GM23338 (cell line): ENCODE measurements at regions not wholly inside any gene's neighbourhood (a gene's known extent, or its start where the extent isn't known, plus 50 kb on each side); places are given as distances from the start of the nearest gene placed in this dataset.

ENCODE experiments used
- CREB1 ChIP-seq: fragments of 250-450 bp; sonication (Bioruptor Pico); IDR thresholded peaks from 2 replicates; pipeline ENCODE4 v1.5.0; 2020; ENCODE audit warnings: low read depth, mild to moderate bottlenecking, moderate library complexity
- EZH2 ChIP-seq: fragments of 200-600 bp; sonication (generic); IDR thresholded peaks from one replicate; pipeline ENCODE4 v1.8.0; 2017; ENCODE audit warnings: antibody characterized with exemption, mild to moderate bottlenecking, low read depth; ENCODE audit not compliant: unreplicated experiment
- EZH2phosphoT487 ChIP-seq: fragments of 200-600 bp; sonication (generic); IDR thresholded peaks from one replicate; pipeline ENCODE4 v1.8.1; 2018; ENCODE audit warnings: antibody characterized with exemption; ENCODE audit not compliant: unreplicated experiment
- JUNB ChIP-seq: IDR thresholded peaks from one replicate; pipeline ENCODE4 v1.6.1; 2016; ENCODE audit warnings: antibody characterized with exemption; ENCODE audit not compliant: unreplicated experiment
- NANOG ChIP-seq: IDR thresholded peaks from 2 replicates; pipeline ENCODE4 v1.6.1; 2016; ENCODE audit warnings: antibody characterized with exemption, borderline replicate concordance
- POLR2AphosphoS5 ChIP-seq: IDR thresholded peaks from 2 replicates; pipeline ENCODE4 v1.6.1; 2016; ENCODE audit warnings: antibody characterized with exemption, low read depth
- STAT1 ChIP-seq: IDR thresholded peaks from one replicate; pipeline ENCODE4 v1.6.1; 2016; ENCODE audit warnings: antibody characterized with exemption; ENCODE audit not compliant: unreplicated experiment
- ZNF331 ChIP-seq: fragments of 250-450 bp; sonication (Bioruptor Pico); IDR thresholded peaks from 2 replicates; pipeline ENCODE4 v1.5.0; 2020; ENCODE audit warnings: low read depth, mild to moderate bottlenecking, moderate library complexity
- TF ChIP-seq, protein P1 (sequence below), 2 experiments: fragments of 200-600 bp in 1 of 2; sonication (generic) in 1 of 2; conservative IDR thresholded peaks; 2 replicates each; pipeline versions ENCODE4 v1.5.1 to v1.6.1; 2016 to 2017; ENCODE audit warnings: antibody characterized with exemption in 2 of 2, low read depth in 2 of 2, mild to moderate bottlenecking in 2 of 2, moderate library complexity in 1 of 2
- TF ChIP-seq, protein P2 (sequence below): IDR thresholded peaks from one replicate; pipeline ENCODE4 v1.6.1; 2018; ENCODE audit warnings: antibody characterized with exemption; ENCODE audit not compliant: unreplicated experiment
- TF ChIP-seq, protein P3 (sequence below): IDR thresholded peaks from 2 replicates; pipeline ENCODE4 v1.6.1; 2016; ENCODE audit warnings: antibody characterized with exemption

DNA sequence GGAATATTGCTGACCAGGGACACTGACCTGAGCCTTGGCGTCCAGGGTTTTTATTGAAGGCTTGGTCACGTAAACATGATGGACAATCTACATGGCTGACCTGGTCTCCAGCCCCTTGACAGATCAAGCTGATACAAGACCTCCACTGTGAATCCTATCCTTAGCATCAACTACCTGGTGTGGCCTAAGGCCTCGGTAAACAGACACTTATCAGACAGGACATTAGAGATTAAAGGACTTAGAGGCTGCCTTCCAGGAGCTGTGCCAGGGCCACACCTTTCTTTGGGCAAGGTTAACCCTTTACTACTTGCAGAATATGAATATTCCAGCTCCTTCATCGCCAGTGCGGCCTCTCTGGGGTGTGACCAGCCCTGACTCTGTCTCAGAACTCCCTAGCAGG lies 104.9 kb upstream of the FOXA2 start:
- TF ChIP-seq, protein P1, sequence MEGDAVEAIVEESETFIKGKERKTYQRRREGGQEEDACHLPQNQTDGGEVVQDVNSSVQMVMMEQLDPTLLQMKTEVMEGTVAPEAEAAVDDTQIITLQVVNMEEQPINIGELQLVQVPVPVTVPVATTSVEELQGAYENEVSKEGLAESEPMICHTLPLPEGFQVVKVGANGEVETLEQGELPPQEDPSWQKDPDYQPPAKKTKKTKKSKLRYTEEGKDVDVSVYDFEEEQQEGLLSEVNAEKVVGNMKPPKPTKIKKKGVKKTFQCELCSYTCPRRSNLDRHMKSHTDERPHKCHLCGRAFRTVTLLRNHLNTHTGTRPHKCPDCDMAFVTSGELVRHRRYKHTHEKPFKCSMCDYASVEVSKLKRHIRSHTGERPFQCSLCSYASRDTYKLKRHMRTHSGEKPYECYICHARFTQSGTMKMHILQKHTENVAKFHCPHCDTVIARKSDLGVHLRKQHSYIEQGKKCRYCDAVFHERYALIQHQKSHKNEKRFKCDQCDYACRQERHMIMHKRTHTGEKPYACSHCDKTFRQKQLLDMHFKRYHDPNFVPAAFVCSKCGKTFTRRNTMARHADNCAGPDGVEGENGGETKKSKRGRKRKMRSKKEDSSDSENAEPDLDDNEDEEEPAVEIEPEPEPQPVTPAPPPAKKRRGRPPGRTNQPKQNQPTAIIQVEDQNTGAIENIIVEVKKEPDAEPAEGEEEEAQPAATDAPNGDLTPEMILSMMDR (conservative IDR thresholded peaks at IDR 0.05; ENCODE audit: low read depth in 2 of 2) = no peak
- TF ChIP-seq POLR2AphosphoS5 (no peak), EZH2 (no peak), CREB1 (CRISPR knock-in tag) (no peak), JUNB (no peak), EZH2phosphoT487 (no peak), STAT1 (no peak), NANOG (no peak), ZNF331 (CRISPR knock-in tag) (no peak)
- TF ChIP-seq, protein P2, sequence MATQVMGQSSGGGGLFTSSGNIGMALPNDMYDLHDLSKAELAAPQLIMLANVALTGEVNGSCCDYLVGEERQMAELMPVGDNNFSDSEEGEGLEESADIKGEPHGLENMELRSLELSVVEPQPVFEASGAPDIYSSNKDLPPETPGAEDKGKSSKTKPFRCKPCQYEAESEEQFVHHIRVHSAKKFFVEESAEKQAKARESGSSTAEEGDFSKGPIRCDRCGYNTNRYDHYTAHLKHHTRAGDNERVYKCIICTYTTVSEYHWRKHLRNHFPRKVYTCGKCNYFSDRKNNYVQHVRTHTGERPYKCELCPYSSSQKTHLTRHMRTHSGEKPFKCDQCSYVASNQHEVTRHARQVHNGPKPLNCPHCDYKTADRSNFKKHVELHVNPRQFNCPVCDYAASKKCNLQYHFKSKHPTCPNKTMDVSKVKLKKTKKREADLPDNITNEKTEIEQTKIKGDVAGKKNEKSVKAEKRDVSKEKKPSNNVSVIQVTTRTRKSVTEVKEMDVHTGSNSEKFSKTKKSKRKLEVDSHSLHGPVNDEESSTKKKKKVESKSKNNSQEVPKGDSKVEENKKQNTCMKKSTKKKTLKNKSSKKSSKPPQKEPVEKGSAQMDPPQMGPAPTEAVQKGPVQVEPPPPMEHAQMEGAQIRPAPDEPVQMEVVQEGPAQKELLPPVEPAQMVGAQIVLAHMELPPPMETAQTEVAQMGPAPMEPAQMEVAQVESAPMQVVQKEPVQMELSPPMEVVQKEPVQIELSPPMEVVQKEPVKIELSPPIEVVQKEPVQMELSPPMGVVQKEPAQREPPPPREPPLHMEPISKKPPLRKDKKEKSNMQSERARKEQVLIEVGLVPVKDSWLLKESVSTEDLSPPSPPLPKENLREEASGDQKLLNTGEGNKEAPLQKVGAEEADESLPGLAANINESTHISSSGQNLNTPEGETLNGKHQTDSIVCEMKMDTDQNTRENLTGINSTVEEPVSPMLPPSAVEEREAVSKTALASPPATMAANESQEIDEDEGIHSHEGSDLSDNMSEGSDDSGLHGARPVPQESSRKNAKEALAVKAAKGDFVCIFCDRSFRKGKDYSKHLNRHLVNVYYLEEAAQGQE = no peak
- TF ChIP-seq, protein P3, sequence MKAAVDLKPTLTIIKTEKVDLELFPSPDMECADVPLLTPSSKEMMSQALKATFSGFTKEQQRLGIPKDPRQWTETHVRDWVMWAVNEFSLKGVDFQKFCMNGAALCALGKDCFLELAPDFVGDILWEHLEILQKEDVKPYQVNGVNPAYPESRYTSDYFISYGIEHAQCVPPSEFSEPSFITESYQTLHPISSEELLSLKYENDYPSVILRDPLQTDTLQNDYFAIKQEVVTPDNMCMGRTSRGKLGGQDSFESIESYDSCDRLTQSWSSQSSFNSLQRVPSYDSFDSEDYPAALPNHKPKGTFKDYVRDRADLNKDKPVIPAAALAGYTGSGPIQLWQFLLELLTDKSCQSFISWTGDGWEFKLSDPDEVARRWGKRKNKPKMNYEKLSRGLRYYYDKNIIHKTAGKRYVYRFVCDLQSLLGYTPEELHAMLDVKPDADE = no peak
